Suprapubic skin (tissue), 4 donors: ENCODE measurements at regions not wholly inside any gene's neighbourhood (a gene's known extent, or its start where the extent isn't known, plus 50 kb on each side); places are given as distances from the start of the nearest gene placed in this dataset.

Experiments used
- DNase-seq, 2 donors: peaks; one replicate each; pipeline ENCODE4 v3.0.0-alpha.2; 2019; ENCODE audit warnings: low spot score in 2 of 2
- H3K27ac ChIP-seq: fragments of 200-600 bp; sonication (generic); one replicate; pipeline ENCODE4 v1.5.1; 2019
- H3K27me3 ChIP-seq: fragments of 200-600 bp; sonication (generic); one replicate; pipeline ENCODE4 v1.5.1; 2019
- H3K36me3 ChIP-seq: fragments of 200-600 bp; sonication (generic); one replicate; pipeline ENCODE4 v1.5.1; 2019
- H3K4me1 ChIP-seq: fragments of 200-600 bp; sonication (generic); one replicate; pipeline ENCODE4 v1.5.1; 2019
- H3K4me3 ChIP-seq: fragments of 200-600 bp; sonication (generic); one replicate; pipeline ENCODE4 v1.5.1; 2019; ENCODE audit warnings: mild to moderate bottlenecking
- H3K9me3 ChIP-seq: fragments of 200-600 bp; sonication (generic); one replicate; pipeline ENCODE4 v1.5.1; 2019
- CTCF ChIP-seq, 2 donors: fragments of 200-600 bp in 1 of 2; fragments of 450-650 bp in 1 of 2; sonication (generic) in 1 of 2; IDR thresholded peaks; one replicate each; pipeline ENCODE4 v1.5.1; 2016 to 2019; ENCODE audit warnings: antibody characterized with exemption in 2 of 2, mild to moderate bottlenecking in 1 of 2, moderate library complexity in 1 of 2
- EP300 ChIP-seq: sonication (generic); formaldehyde crosslinking; IDR thresholded peaks from one replicate; pipeline ENCODE4 v1.6.1; 2017; ENCODE audit warnings: antibody characterized with exemption
- POLR2A ChIP-seq, 2 donors: fragments of 450-650 bp; IDR thresholded peaks; one replicate each; pipeline ENCODE4 v1.6.1; 2017; ENCODE audit warnings: antibody characterized with exemption in 2 of 2, mild to moderate bottlenecking in 2 of 2, moderate library complexity in 2 of 2
- POLR2AphosphoS5 ChIP-seq, 3 donors: sonication (generic); formaldehyde crosslinking; IDR thresholded peaks; one replicate each; pipeline ENCODE4 v1.6.1; 2017; ENCODE audit warnings: antibody characterized with exemption in 3 of 3
- WGBS: methylation state at CpG from one replicate; pipeline ENCODE4 v1.1.5; 2018; 5-methylcytosine and 5-hydroxymethylcytosine counted together

GRCh38 chr7:17062151-17063044 is 180.6 kb upstream of the AGR3 start:
- Histone ChIP-seq H3K4me3 (no peak overlapping the region), H3K9me3 (no peaks in the 10 kb centered on the region), H3K27me3 (no peaks in the 10 kb centered on the region), H3K4me1 (no peaks in the 10 kb centered on the region), H3K36me3 (no peaks in the 10 kb centered on the region), H3K27ac (no peak overlapping the region)
- DNase-seq, result no peak
- TF ChIP-seq CTCF (IDR thresholded peaks at IDR 0.05) (no peak), POLR2A (IDR thresholded peaks at IDR 0.05) (no peak), POLR2AphosphoS5 (IDR thresholded peaks at IDR 0.05) (no peak), EP300 (no peak)
- WGBS, result 69% methylated on average over 5 of the region's 5 CpGs

- H3K27me3 ChIP-seq, result no peaks in the 10 kb centered on the region
Measured at GRCh38 chr7:17063045-17063383, 181.2 kb upstream of the AGR3 start.

GRCh38 chr7:17067691-17068090 is 185.9 kb upstream of the AGR3 start:
- WGBS, result 59% methylated on average over 1 of the region's 1 CpG
- TF ChIP-seq POLR2A (IDR thresholded peaks at IDR 0.05) (no peak), EP300 (no peak), POLR2AphosphoS5 (IDR thresholded peaks at IDR 0.05) (no peak), CTCF (IDR thresholded peaks at IDR 0.05) (no peak)
- Histone ChIP-seq H3K9me3 (no peaks in the 10 kb centered on the region), H3K4me1 (peaks cover 8% of the 10 kb centered on the region), H3K36me3 (no peaks in the 10 kb centered on the region), H3K4me3 (no peak overlapping the region), H3K27me3 (no peaks in the 10 kb centered on the region), H3K27ac (no peak overlapping the region)
- DNase-seq, result no peak

More at GRCh38 chr7:17063045-17063383, 181.2 kb upstream of the AGR3 start:
- no peaks in the 10 kb centered on the region for H3K36me3 ChIP-seq
- no peaks in the 10 kb centered on the region for H3K4me1 ChIP-seq
- H3K4me3 ChIP-seq, result no peak overlapping the region
- TF ChIP-seq POLR2AphosphoS5 (IDR thresholded peaks at IDR 0.05), result no peak
- TF ChIP-seq CTCF (IDR thresholded peaks at IDR 0.05), result no peak
- no peak for TF ChIP-seq POLR2A (IDR thresholded peaks at IDR 0.05)
- TF ChIP-seq EP300, result no peak
- H3K9me3 ChIP-seq, result no peaks in the 10 kb centered on the region
- no peak for DNase-seq
- H3K27ac ChIP-seq, result no peak overlapping the region

- Histone ChIP-seq H3K9me3 (no peaks in the 10 kb centered on the region), H3K4me1 (peaks cover 8% of the 10 kb centered on the region), H3K27ac (no peak overlapping the region), H3K4me3 (no peak overlapping the region), H3K27me3 (no peaks in the 10 kb centered on the region), H3K36me3 (no peaks in the 10 kb centered on the region)
- TF ChIP-seq CTCF (IDR thresholded peaks at IDR 0.05) (no peak), POLR2AphosphoS5 (IDR thresholded peaks at IDR 0.05) (no peak), EP300 (no peak), POLR2A (IDR thresholded peaks at IDR 0.05) (no peak)
- 63% methylated on average over 4 of the region's 4 CpGs for WGBS
- DNase-seq, result no peak
Measured at GRCh38 chr7:17069146-17069545, 187.4 kb upstream of the AGR3 start.

GRCh38 chr7:17070231-17070708 is 188.5 kb upstream of the AGR3 start:
- WGBS, result 33% methylated on average over 1 of the region's 1 CpG
- Histone ChIP-seq H3K4me3 (no peak overlapping the region), H3K27ac (no peak overlapping the region), H3K9me3 (no peaks in the 10 kb centered on the region), H3K4me1 (peaks cover 8% of the 10 kb centered on the region), H3K36me3 (no peaks in the 10 kb centered on the region), H3K27me3 (no peaks in the 10 kb centered on the region)
- TF ChIP-seq POLR2A (IDR thresholded peaks at IDR 0.05) (no peak), EP300 (no peak), POLR2AphosphoS5 (IDR thresholded peaks at IDR 0.05) (no peak), CTCF (IDR thresholded peaks at IDR 0.05) (no peak)
- no peak for DNase-seq
